GM18498 (cell line): ENCODE measurements at regions not wholly inside any gene's neighbourhood (a gene's known extent, or its start where the extent isn't known, plus 50 kb on each side); places are given as distances from the start of the nearest gene placed in this dataset.

Experiments
- ATAC-seq: cut with Tn5 transposase; IDR thresholded peaks from one replicate; pipeline ENCODE4 v1.9.1; 2021; ENCODE audit warnings: mild to moderate bottlenecking, moderate library complexity; ENCODE audit not compliant: unreplicated experiment

- ATAC-seq, result no peak
These were observed 57.6 kb downstream of the TENT5A start for GRCh38 chr6:81694855-81695254.

DNA sequence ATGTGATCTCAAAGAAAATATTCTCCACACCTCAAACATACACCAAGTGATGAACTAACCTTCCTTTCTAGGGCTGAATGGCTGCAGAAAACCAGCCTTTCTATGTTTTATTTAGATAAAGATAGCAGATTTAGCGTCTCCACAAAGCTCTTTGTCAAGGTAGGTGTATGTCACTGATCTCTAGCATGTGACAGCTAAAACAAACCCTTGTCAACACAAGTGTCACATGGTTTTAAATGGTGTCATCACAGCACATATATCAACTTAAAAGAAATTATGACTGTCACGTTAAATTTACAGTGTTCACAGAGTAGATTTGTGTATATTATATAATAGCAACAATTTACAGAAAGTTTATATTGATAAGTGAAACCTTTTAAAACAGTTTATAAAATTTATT is 58.3 kb downstream of the TENT5A start:
- ATAC-seq, result no peak

DNA sequence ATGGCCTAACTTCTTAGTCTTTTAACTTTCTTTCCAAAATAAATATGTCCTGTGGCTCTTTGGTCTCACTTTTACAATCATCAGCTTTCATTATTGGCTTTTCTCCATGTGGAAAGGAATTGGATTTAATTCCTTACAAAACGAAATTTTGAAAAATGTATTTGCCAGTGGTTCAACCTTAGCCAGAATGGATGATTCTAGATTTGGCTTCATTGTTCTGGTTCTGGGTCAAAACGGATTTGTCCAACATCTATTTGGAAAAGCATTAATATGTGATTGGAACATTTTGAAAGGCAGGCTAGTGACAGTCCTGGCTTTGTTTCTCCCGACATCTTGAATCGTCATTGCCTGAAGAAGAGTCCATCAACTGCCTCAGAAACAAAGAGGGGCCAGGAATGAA is 59.2 kb downstream of the TENT5A start:
- no peak for ATAC-seq

- ATAC-seq, result no peak
These were observed 62.4 kb downstream of the TENT5A start for GRCh38 chr6:81690073-81690472.

DNA sequence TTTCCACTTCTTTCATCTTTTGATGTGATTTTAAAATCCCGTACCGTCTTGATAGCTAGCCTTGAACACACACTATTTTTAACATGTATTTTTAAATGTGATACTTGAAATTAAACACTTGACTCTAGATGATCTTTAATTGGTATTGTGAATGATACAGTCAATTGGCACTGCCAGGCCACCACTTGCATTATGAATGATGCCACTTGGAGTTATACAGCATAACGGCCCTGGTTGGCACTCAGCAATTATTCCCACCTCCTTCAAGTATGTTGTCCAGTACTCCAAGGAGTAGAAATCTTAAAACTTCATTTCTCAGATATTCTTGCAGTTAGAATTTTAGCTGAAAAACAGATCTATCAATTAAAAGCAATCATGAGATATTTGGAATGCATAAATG is 62.9 kb downstream of the TENT5A start:
- no peak for ATAC-seq

DNA sequence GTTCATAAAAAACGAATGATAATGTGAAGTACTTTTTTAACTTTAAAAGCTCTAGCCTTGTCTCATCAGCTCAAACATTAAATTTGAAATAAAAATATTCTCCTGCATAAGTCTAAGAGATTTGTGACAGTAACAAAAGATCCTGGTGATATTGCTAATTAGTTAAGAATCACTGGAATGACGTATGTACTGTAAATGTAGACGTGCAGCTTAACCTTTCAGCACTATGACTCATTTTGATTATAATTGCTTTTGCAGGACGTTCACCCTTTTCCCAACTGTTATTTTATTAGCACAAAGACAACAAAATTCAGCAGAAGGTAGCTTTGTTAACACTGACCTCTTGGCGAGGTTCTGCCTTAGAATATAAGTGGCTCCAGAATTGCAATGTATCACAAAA is 68.6 kb downstream of the TENT5A start:
- no peak for ATAC-seq

DNA sequence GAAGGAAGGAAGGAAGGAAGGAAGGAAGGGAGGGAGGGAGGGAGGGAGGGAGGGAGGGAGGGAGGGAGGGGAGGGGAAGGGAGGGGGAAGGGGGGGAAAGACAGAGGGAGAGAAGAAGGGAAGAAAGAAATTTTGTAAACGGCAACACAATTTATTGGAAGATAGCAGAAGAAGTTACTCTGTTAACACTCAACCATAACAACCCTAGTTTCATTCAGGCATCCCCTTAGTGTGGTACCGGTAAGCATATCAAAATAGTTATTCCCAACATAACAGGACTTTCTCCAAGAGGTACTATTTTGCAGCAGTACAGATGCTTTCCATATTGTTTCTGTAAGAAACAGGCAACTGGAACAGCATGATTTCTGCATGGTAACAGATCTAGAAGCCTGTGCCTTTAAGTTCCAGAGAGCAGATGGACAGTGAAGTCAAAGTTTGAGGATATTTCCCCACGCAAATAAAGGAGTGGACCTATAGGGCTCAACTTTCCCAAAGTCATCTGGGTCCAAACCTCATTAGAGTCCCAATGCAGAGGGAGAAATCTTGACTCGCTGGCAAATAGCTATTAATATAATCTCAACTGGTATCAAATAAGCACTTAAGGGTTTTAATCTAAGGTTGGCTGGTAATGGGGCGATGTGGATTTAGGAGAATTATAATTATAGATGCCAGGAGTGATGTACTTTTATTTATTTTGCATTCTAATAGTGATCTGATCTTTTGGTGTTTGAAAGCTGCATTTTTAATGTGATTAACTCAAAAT is 69.4 kb downstream of the TENT5A start:
- no peak for ATAC-seq

DNA sequence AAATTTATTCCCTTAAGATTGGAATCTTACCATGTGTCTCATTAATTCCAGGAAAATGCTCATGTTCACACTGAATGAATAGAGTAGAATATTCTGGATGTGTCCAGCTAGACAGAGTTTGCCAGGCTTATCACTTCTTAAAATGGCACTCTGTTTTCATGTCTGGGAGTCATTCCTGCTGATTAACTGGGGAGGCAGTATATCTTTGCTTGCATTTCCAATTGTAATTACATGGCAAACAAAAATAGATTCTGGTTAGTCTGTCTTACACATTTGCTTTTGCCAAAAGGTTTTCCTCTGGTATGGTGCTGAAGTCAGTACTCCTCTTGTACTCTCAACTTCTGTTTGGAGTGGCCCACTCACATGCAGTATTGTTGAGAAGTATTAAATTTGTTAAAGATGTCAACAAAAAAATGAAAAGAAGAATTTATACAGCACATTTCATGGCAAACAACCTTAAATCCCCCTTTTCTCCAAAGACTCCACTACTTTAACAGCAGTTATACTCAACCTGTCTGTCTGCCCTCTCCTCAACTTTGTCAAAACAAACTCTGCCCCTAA is 70.2 kb downstream of the TENT5A start:
- ATAC-seq, result no peak

DNA sequence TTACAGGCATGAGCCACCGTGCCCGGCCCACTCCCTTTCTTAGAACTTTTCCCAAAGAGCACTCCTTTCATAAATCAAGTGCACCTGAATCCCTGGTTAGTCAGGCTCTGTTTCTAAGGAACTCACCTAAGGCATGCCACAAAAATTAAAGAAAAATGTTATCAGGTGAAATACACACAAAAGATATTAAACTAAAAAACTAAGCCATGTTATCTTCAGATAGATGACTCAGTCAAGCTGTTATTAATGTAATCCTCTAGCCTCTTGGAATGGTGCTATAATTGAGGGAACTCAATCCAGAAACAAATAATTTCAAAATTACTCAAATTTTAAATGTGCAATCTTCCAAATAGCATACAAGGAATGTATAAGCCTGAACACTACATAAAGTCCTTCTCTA is 83.0 kb downstream of the TENT5A start:
- no peak for ATAC-seq

GRCh38 chr6:81668615-81669047 is 83.8 kb downstream of the TENT5A start:
- ATAC-seq, result no peak

GRCh38 chr6:81666481-81666880 is 86.0 kb downstream of the TENT5A start:
- no peak for ATAC-seq

DNA sequence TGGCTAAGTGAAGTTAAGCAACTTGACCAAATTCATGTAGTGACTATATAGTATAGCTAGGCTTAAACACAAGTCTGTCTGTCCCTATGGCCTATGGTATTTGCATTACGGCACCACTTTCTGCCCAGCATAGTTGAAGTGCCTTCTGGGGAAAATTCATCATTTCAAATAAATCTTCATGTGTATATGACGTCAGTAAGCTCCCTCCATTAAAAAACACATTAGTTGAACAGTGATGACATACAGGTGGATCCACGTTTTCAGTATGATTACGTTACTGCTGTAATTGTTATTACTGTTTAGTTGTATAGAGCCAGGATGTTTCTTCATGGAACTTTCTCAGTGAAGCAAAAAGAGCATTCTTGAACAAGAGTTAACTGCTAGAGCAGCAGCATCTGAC is 96.2 kb downstream of the TENT5A start:
- no peak for ATAC-seq

- no peak for ATAC-seq
These were observed 96.8 kb downstream of the TENT5A start for GRCh38 chr6:81655696-81656095.

GRCh38 chr6:81648502-81648901 is 104.0 kb downstream of the TENT5A start:
- no peak for ATAC-seq

GRCh38 chr6:81643156-81643555 is 109.3 kb downstream of the TENT5A start:
- ATAC-seq, result no peak

DNA sequence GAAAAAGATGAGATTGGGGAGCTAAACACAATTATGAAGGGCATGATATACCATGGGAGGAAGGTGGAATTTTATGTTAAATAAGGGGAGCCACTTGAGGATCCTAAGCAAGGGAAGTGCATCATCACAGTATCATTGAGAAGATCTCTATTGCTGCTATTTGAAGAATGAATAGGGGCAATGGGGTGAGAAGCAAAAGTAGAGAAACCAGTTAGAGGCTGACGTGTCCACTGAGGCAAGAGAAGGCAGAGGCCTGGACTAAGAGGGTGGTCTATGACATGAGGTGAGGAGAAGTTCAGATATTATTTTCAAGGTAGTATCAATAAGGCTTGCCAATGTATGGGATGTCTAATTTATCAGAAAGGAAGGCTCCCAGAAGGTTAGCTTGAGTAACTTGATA is 111.6 kb downstream of the TENT5A start:
- ATAC-seq, result no peak

- no peak for ATAC-seq
These were observed 112.4 kb downstream of the TENT5A start for GRCh38 chr6:81640126-81640525.

DNA sequence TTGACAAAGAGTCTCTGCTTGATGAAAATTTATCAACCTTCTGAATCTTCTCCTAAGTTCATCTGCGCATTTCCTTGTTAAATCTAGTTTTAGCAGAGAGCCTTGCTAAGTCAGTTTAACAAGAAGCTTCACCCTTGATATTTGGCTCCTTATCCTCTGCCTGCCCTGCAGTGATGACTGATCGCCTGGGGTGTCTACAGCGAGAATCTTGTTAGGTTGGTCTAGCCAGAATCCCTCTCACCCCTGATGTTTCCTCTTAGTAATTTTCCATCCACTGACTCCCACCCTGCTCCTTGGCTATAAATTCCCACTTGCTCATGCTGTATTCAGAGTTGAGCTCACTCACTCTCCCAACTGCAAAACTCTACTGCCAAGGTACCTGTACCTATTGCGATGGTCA is 114.1 kb downstream of the TENT5A start:
- ATAC-seq, result no peak

GRCh38 chr6:81636930-81637568 is 115.4 kb downstream of the TENT5A start:
- ATAC-seq, result no peak

DNA sequence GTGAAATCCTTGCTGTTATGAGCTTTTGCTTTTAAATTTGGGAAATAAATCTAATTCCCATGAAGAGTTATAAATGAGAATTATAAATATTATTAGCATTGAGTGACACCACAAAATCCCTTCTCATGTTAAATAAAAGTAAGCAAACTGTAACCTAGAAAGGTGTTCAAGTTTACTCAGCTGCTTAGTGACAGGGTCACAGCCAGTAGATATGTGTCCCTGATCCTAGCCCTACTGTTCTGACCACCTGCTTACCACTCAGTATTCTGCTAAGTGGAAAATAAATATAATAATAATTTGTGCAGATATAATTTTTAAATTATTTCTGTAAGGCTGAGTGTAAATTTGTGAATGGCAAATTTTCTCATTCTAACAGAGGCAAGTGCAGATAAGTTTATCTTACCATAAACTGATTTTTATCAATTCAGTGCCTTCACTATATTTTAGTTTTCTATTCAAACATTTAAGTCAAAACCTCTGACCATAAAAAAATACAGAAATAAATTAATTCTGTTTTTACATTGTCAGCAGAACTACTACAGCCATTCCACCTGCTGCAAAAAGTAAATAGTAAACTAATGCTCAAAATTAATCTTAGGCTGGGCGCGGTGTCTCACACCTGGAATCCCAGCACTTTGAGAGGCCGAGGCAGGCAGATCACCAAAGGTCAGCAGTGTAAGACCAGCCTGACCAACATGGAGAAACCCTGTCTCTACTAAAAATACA is 118.2 kb downstream of the TENT5A start:
- no peak for ATAC-seq

- no peak for ATAC-seq
These were observed 119.1 kb downstream of the TENT5A start for GRCh38 chr6:81633391-81633790.

GRCh38 chr6:81630719-81631118 is 121.8 kb downstream of the TENT5A start:
- ATAC-seq, result no peak
